CD4-positive, alpha-beta memory T cell (primary cell): ENCODE measurements at regions not wholly inside any gene's neighbourhood (a gene's known extent, or its start where the extent isn't known, plus 50 kb on each side); places are given as distances from the start of the nearest gene placed in this dataset.

Source experiments
- CTCF ChIA-PET: fragments of 350-600 bp; sonication (Branson Sonifier 250); formaldehyde crosslinking; loops from one replicate; lab custom pipeline; 2021; ENCODE audit warnings: inconsistent platforms; ENCODE audit not compliant: partially characterized antibody; lab: Charles Lee
- POLR2A ChIA-PET: fragments of 350-600 bp; sonication (Branson Sonifier 250); formaldehyde crosslinking; loops from one replicate; lab custom pipeline; 2021; ENCODE audit not compliant: partially characterized antibody; lab: Charles Lee
- DNase-seq, 5 donors: peaks; one replicate each; pipeline versions ENCODE4 v3.0.0 to v3.0.0-alpha.2; 2020 to 2022; ENCODE audit warnings: mixed read lengths in 1 of 5
- H3K27ac ChIP-seq: one replicate; pipeline ENCODE4 v1.7.0; 2013; ENCODE audit warnings: low read depth, low read length
- H3K27me3 ChIP-seq: 2 replicates; pipeline ENCODE4 v1.7.0; 2013; ENCODE audit warnings: mild to moderate bottlenecking, low read length, moderate library complexity; ENCODE audit not compliant: insufficient read depth
- H3K36me3 ChIP-seq: 2 replicates; pipeline ENCODE4 v1.7.0; 2013; ENCODE audit warnings: mild to moderate bottlenecking, low read length, moderate library complexity; ENCODE audit not compliant: insufficient read depth
- H3K4me1 ChIP-seq: 2 replicates; pipeline ENCODE4 v1.7.0; 2013; ENCODE audit warnings: mild to moderate bottlenecking, low read length, moderate library complexity; ENCODE audit not compliant: insufficient read depth
- H3K4me3 ChIP-seq, 2 donors: one replicate each; pipeline ENCODE4 v1.7.0; 2013; ENCODE audit warnings: low read length in 2 of 2, mild to moderate bottlenecking in 1 of 2
- H3K9me3 ChIP-seq, 2 donors: one replicate each; pipeline ENCODE4 v1.7.0; 2013; ENCODE audit warnings: low read length in 2 of 2, control low read depth in 1 of 2; ENCODE audit not compliant: control insufficient read depth in 1 of 2
- H3K27ac Mint-ChIP-seq, 7 donors: one replicate each; pipeline ENCODE4 v1.8.0; 2020 to 2021; ENCODE audit warnings: mixed read lengths in 7 of 7, mild to moderate bottlenecking in 6 of 7, inconsistent platforms in 3 of 7, moderate library complexity in 3 of 7
- H3K27me3 Mint-ChIP-seq, 2 donors: one replicate each; pipeline ENCODE4 v1.8.0; 2020 to 2021; ENCODE audit warnings: mixed read lengths in 2 of 2
- H3K36me3 Mint-ChIP-seq, 2 donors: one replicate each; pipeline ENCODE4 v1.8.0; 2020 to 2021; ENCODE audit warnings: mixed read lengths in 2 of 2, inconsistent platforms in 1 of 2, mild to moderate bottlenecking in 1 of 2
- H3K4me1 Mint-ChIP-seq, 4 donors: one replicate each; pipeline ENCODE4 v1.8.0; 2020 to 2021; ENCODE audit warnings: mixed read lengths in 4 of 4, mild to moderate bottlenecking in 1 of 4
- H3K4me3 Mint-ChIP-seq, 8 donors: one replicate each; pipeline ENCODE4 v1.8.0; 2020 to 2021; ENCODE audit warnings: mixed read lengths in 8 of 8, mild to moderate bottlenecking in 7 of 8, moderate library complexity in 6 of 8, inconsistent platforms in 3 of 8
- H3K9me3 Mint-ChIP-seq, 8 donors: one replicate each; pipeline ENCODE4 v1.8.0; 2020 to 2021; ENCODE audit warnings: mixed read lengths in 8 of 8, mild to moderate bottlenecking in 5 of 8, inconsistent platforms in 3 of 8, moderate library complexity in 1 of 8
- intact Hi-C: fragments of 100-400 bp; cut with micrococcal nuclease; formaldehyde crosslinking; loops from one replicate; pipeline ENCODE4 v1.15.1; 2023

DNA sequence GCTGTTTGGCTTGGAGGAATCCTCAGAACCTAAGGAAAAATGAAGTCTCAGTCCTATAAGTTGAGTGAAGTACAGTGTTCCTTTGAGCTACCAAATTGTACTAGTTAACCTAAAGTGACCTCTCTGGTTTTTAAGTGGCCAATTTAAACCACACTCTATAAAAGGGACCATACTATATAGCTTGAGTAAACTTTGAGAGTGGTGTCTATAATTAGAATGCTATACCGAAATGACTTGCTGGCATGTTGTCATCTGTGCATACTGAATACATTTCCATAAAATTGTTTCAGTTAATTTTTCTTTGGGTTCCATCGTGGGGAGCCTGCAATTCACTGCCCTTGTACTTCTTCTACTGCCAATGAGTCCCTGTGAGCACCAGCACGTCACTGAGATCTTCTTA is 151.1 kb downstream of the DKK1 start:
- CTCF ChIA-PET: no interaction called here
- H3K4me1 Mint-ChIP-seq: no peaks in the 10 kb centered on the region
- Histone ChIP-seq H3K4me3 (no peak overlapping the region), H3K27me3 (no peaks in the 10 kb centered on the region), H3K9me3 (no peaks in the 10 kb centered on the region), H3K36me3 (no peaks in the 10 kb centered on the region), H3K27ac (no peak overlapping the region), H3K4me1 (no peaks in the 10 kb centered on the region)
- no peaks in the 10 kb centered on the region for H3K36me3 Mint-ChIP-seq
- peak overlapping the region in 1 of 7 donors; percentile 8 for H3K27ac Mint-ChIP-seq
- intact Hi-C loops: no loop called here
- POLR2A ChIA-PET: no interaction called here
- H3K4me3 Mint-ChIP-seq: no peak overlapping the region
- H3K9me3 Mint-ChIP-seq: peaks cover 0 to 13% (median 5%) of the 10 kb centered on the region in 8 donors
- DNase-seq: no peak
- no peaks in the 10 kb centered on the region for H3K27me3 Mint-ChIP-seq

DNA sequence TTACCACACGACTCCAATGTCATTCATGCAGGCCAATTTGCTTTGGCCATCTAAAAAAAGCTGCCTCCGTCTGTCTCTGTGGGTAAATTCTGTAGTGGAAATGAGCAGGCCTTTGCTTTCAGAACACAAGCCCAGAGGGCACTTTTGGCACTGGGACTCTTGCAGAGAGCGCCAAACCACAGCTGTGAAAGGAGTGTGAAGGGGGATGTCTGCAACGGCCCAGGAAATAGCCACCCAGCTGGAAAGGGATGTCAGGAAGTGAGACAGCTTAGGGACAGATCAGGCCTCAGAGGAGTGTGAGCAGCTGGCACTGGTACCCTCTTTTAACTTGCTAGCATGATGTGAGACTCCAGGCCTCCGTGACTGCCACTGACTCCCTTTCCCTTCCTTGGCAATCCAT is 152.4 kb downstream of the DKK1 start:
- Histone ChIP-seq H3K36me3 (no peaks in the 10 kb centered on the region), H3K4me1 (no peaks in the 10 kb centered on the region), H3K27ac (no peak overlapping the region), H3K27me3 (no peaks in the 10 kb centered on the region), H3K9me3 (no peaks in the 10 kb centered on the region), H3K4me3 (no peak overlapping the region)
- DNase-seq: no peak
- Mint-ChIP-seq H3K9me3 (peaks cover 0 to 15% (median 6%) of the 10 kb centered on the region in 8 donors), H3K27me3 (no peaks in the 10 kb centered on the region), H3K4me1 (no peaks in the 10 kb centered on the region), H3K36me3 (no peaks in the 10 kb centered on the region), H3K4me3 (no peak overlapping the region), H3K27ac (no peak overlapping the region)
- intact Hi-C loops: no loop called here
- POLR2A ChIA-PET: interaction anchor here (0.6 kb wide), 1 partner anchor 21 kb away, joined by 3 read pairs; no protein-coding TSS in a partner anchor
- CTCF ChIA-PET: no interaction called here

DNA sequence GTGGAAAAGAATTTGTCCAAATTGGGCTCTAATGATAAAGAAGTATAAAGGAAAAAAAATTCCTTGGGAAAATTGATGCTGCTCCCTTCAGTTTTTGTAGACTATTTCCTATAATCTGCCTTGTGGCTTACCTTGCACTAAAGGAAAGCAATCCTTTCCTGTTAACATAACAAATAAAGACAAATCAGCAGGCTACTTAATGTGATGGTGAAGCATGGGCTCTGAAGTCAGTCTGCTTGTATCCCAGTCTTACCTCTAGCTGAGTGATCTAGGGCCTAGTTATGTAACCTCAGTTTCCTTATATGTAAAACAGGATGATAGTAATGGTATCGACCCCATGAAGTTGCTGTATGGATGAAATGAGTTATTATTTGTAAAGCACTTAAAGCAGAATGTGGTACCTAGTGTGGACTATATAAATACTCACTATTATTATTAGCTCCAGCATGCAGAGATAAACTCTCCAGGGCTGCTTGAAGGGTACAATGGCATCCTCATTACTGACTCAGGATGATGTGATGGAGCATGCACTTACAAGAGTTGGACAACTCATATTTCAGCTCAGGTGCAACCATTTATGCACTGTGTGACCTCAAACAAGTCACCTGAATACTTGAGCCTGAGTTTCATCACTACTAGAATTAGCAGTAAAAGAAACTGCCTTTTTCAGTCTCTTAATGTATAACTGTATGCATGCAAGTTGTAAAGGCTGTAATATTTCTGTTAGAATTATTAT is 156.1 kb downstream of the DKK1 start:
- no peaks in the 10 kb centered on the region for H3K27me3 ChIP-seq
- POLR2A ChIA-PET: no interaction called here
- no peaks in the 10 kb centered on the region for H3K27me3 Mint-ChIP-seq
- no peak for DNase-seq
- H3K36me3 ChIP-seq: no peaks in the 10 kb centered on the region
- H3K4me1 Mint-ChIP-seq: no peaks in the 10 kb centered on the region
- CTCF ChIA-PET: no interaction called here
- no peaks in the 10 kb centered on the region for H3K4me1 ChIP-seq
- H3K9me3 ChIP-seq: no peaks in the 10 kb centered on the region
- no peak overlapping the region for H3K4me3 ChIP-seq
- H3K9me3 Mint-ChIP-seq: peaks cover 0 to 21% (median 7%) of the 10 kb centered on the region in 8 donors
- no peaks in the 10 kb centered on the region for H3K36me3 Mint-ChIP-seq
- H3K27ac ChIP-seq: no peak overlapping the region
- intact Hi-C loops: no loop called here
- H3K4me3 Mint-ChIP-seq: no peak overlapping the region
- no peak overlapping the region for H3K27ac Mint-ChIP-seq

DNA sequence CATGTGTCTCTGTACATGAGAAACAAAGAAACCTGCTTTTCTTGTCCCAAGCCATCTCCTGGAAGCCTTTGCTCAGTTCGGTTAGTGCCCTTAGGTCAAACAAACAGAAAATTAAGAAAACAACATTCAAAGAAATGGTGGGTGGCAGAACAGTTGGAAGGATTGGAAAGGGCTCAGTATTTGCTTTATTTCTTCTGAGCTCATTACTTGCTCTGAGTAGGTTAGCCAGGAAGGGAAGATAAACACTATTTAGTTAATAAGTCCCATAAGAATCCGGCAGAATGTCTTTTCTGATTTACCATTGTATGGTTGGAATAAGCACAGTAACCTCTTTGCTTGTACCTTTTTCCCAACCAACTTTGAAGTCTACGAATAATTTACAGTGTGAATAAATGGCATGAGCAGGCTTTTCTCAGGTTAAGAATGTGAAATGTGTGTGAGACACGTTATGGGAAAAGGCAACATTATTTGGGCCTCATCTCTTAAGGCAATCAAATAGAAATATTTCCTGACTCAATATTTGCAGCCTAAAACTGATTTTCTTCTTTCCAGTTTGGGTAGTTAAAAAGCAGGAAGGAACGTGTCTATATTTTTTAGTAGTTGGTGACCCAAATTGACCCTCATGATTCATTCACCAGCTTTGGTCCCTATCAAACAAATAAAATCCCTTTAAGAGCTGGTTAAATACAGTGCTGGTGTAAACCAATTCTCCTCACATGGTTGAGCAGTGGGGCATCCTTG is 158.5 kb downstream of the DKK1 start:
- Mint-ChIP-seq H3K4me1 (no peaks in the 10 kb centered on the region), H3K36me3 (no peaks in the 10 kb centered on the region), H3K4me3 (no peak overlapping the region), H3K9me3 (peaks cover 0 to 17% (median 7%) of the 10 kb centered on the region in 8 donors), H3K27ac (no peak overlapping the region), H3K27me3 (no peaks in the 10 kb centered on the region)
- H3K9me3 ChIP-seq: no peaks in the 10 kb centered on the region
- POLR2A ChIA-PET: no interaction called here
- H3K4me3 ChIP-seq: no peak overlapping the region
- H3K27me3 ChIP-seq: no peaks in the 10 kb centered on the region
- H3K4me1 ChIP-seq: no peaks in the 10 kb centered on the region
- DNase-seq: no peak
- no peaks in the 10 kb centered on the region for H3K36me3 ChIP-seq
- intact Hi-C loops: no loop called here
- CTCF ChIA-PET: interaction anchor here (1.1 kb wide), 1 partner anchor 12 kb away, joined by 3 read pairs; no protein-coding TSS in a partner anchor
- no peak overlapping the region for H3K27ac ChIP-seq

DNA sequence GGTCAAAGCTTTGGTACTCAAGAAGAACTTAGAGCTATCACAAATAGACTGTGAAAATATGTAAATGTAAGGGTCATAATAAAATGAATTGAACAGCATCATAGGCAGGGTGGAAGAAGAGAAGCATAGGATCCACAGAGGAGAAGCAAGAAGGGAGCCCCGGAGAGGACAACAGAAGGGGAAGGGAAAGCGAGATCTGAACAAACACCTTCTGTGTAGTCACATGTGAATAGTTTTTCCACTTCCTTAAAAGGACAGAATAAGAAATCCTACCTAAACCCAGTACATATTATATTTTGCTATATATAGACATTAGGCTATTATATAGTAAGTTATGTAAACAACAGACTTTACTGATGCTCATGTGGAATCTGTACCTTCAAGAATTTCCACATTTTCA is 160.2 kb downstream of the DKK1 start:
- DNase-seq: no peak
- H3K36me3 ChIP-seq: no peaks in the 10 kb centered on the region
- no peak overlapping the region for H3K4me3 ChIP-seq
- H3K27me3 Mint-ChIP-seq: no peaks in the 10 kb centered on the region
- no peaks in the 10 kb centered on the region for H3K36me3 Mint-ChIP-seq
- H3K27ac ChIP-seq: no peak overlapping the region
- peaks cover 0 to 14% (median 5%) of the 10 kb centered on the region in 8 donors for H3K9me3 Mint-ChIP-seq
- intact Hi-C loops: no loop called here
- no peaks in the 10 kb centered on the region for H3K4me1 ChIP-seq
- no peaks in the 10 kb centered on the region for H3K27me3 ChIP-seq
- no peaks in the 10 kb centered on the region for H3K4me1 Mint-ChIP-seq
- H3K27ac Mint-ChIP-seq: no peak overlapping the region
- H3K4me3 Mint-ChIP-seq: no peak overlapping the region
- POLR2A ChIA-PET: no interaction called here
- CTCF ChIA-PET: no interaction called here
- H3K9me3 ChIP-seq: no peaks in the 10 kb centered on the region

DNA sequence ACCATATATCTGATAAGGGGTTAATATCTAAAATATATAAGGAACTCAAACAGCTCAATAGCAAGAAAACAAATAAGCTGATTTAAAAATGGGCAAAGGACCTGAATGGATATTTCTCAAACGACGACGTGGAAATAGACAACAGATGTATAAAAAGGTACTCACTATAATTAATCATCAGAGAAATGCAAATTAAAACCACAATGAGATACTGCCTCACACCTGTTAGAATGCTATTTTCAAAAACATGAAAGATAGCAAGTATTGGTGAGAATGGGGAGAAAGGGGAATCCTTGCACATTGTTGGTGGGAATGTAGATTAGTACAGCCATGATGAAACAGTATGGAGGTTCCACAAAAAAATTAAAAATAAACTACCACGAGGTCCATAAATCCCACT is 163.2 kb downstream of the DKK1 start:
- CTCF ChIA-PET: no interaction called here
- no peak overlapping the region for H3K27ac ChIP-seq
- H3K27me3 ChIP-seq: no peaks in the 10 kb centered on the region
- intact Hi-C loops: no loop called here
- no peaks in the 10 kb centered on the region for H3K4me1 ChIP-seq
- no peaks in the 10 kb centered on the region for H3K36me3 Mint-ChIP-seq
- H3K4me1 Mint-ChIP-seq: no peaks in the 10 kb centered on the region
- no peaks in the 10 kb centered on the region for H3K27me3 Mint-ChIP-seq
- no peak for DNase-seq
- H3K9me3 ChIP-seq: no peaks in the 10 kb centered on the region
- H3K36me3 ChIP-seq: no peaks in the 10 kb centered on the region
- no peak overlapping the region for H3K27ac Mint-ChIP-seq
- no peak overlapping the region for H3K4me3 Mint-ChIP-seq
- POLR2A ChIA-PET: no interaction called here
- no peak overlapping the region for H3K4me3 ChIP-seq
- H3K9me3 Mint-ChIP-seq: peaks cover 0 to 9% (median 3%) of the 10 kb centered on the region in 8 donors

DNA sequence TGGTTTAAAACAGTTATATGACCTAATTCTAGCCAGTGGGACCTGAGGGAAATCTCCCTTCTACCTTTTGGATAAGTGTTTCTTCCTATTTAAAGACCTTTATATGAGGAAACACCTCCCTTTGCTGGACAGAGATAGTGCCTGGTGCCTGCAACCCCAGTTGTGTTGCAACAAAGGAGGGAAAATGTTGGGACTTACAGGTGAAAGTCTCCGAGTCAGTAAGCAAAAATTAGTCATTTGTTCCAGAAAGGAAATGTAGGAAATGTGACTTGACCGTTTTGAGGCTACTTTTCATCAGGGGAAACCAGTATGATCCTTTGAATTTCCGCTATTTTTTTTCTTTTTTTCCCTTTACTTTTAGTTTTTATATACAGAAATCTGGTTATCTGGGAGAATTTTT is 165.5 kb downstream of the DKK1 start:
- Mint-ChIP-seq H3K27me3 (no peaks in the 10 kb centered on the region), H3K4me3 (no peak overlapping the region), H3K9me3 (peaks cover 0 to 11% (median 2%) of the 10 kb centered on the region in 8 donors), H3K4me1 (no peaks in the 10 kb centered on the region), H3K36me3 (no peaks in the 10 kb centered on the region), H3K27ac (no peak overlapping the region)
- H3K9me3 ChIP-seq: no peaks in the 10 kb centered on the region
- no peak overlapping the region for H3K27ac ChIP-seq
- intact Hi-C loops: no loop called here
- POLR2A ChIA-PET: no interaction called here
- H3K4me1 ChIP-seq: no peaks in the 10 kb centered on the region
- no peak for DNase-seq
- CTCF ChIA-PET: no interaction called here
- H3K36me3 ChIP-seq: no peaks in the 10 kb centered on the region
- H3K27me3 ChIP-seq: no peaks in the 10 kb centered on the region
- no peak overlapping the region for H3K4me3 ChIP-seq
